ENCODE measurements at regions not wholly inside any gene's neighbourhood (a gene's known extent, or its start where the extent isn't known, plus 50 kb on each side); places are given as distances from the start of the nearest gene placed in this dataset.

GRCh38 chr4:115927382-115927781 is 814.0 kb upstream of the NDST4 start:
- POLR2A ChIA-PET: no interaction called here
- Mint-ChIP-seq H3K4me1 (no peaks in the 10 kb centered on the region), H3K9me3 (peaks cover 0 to 9% (median 0%) of the 10 kb centered on the region in 9 donors), H3K36me3 (no peaks in the 10 kb centered on the region), H3K4me3 (no peak overlapping the region), H3K27me3 (no peaks in the 10 kb centered on the region), H3K27ac (no peak overlapping the region)
- DNase-seq (no peak), ATAC-seq (no peak)

DNA sequence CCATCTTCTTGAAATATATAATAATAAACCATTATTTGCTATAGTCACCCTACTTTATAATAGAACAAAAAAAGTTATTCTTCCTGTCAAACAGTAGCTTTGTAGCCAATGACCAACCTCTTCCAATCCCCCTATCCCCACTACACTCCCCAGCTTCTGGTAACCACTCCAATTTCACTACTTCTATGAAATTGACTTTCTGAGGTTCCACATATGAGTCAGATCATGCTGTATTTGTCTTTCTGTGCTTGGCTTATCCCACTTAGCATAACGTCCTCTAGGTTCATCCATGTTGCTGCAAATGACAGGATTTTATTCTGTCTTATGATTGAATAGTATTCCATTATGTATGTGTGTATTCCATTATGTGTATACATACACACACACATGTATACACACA is 809.7 kb upstream of the NDST4 start:
- DNase-seq (no peak), ATAC-seq (no peak)
- Mint-ChIP-seq H3K9me3 (peaks cover 0 to 9% (median 0%) of the 10 kb centered on the region in 9 donors), H3K36me3 (no peaks in the 10 kb centered on the region), H3K27ac (peak overlapping the region in 1 of 10 donors; percentile 1), H3K4me3 (no peak overlapping the region), H3K4me1 (no peaks in the 10 kb centered on the region), H3K27me3 (peaks cover 0 to 2% (median 0%) of the 10 kb centered on the region in 5 donors)
- POLR2A ChIA-PET: no interaction called here

- Mint-ChIP-seq H3K4me1 (no peaks in the 10 kb centered on the region), H3K36me3 (no peaks in the 10 kb centered on the region), H3K4me3 (no peak overlapping the region), H3K27me3 (peaks cover 0 to 2% (median 0%) of the 10 kb centered on the region in 5 donors), H3K27ac (no peak overlapping the region), H3K9me3 (peaks cover 0 to 9% (median 2%) of the 10 kb centered on the region in 9 donors)
- DNase-seq (no peak), ATAC-seq (no peak)
- POLR2A ChIA-PET: no interaction called here
Observed at GRCh38 chr4:115920637-115921036, 807.2 kb upstream of the NDST4 start.

- Mint-ChIP-seq H3K27ac (no peak overlapping the region), H3K9me3 (peaks cover 0 to 8% (median 2%) of the 10 kb centered on the region in 9 donors), H3K4me3 (no peak overlapping the region), H3K36me3 (no peaks in the 10 kb centered on the region), H3K27me3 (peaks cover 0 to 2% (median 0%) of the 10 kb centered on the region in 5 donors), H3K4me1 (no peaks in the 10 kb centered on the region)
- ATAC-seq (no peak), DNase-seq (no peak)
- POLR2A ChIA-PET: no interaction called here
Observed at GRCh38 chr4:115918149-115918548, 804.7 kb upstream of the NDST4 start.

- Mint-ChIP-seq H3K4me3 (no peak overlapping the region), H3K4me1 (no peaks in the 10 kb centered on the region), H3K36me3 (no peaks in the 10 kb centered on the region), H3K9me3 (peaks cover 0 to 17% (median 11%) of the 10 kb centered on the region in 9 donors), H3K27me3 (no peaks in the 10 kb centered on the region), H3K27ac (no peak overlapping the region)
- POLR2A ChIA-PET: no interaction called here
- ATAC-seq: no peak
- DNase-seq: no peak
Observed at GRCh38 chr4:115906428-115906827, 793.0 kb upstream of the NDST4 start.

DNA sequence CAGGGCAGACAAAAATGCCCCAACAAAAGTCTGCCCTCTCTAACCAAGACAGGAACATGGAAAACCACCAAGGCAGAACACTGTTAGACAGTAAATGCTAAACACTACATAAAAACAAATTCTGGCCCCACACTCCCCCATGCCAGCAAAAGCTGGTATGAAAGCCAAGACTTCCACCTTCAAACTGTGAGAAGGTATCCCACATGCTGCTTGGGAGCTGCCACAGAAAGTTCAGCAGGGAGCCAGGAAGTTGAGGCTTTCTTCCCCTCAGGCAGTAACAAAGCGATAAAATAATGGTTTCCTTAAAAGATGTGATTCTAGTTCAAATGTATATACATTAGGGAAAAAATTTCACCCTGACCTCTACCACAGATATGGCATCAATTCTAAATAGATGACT is 770.4 kb upstream of the NDST4 start:
- DNase-seq: no peak
- Mint-ChIP-seq H3K36me3 (no peaks in the 10 kb centered on the region), H3K27ac (no peak overlapping the region), H3K27me3 (no peaks in the 10 kb centered on the region), H3K4me1 (no peaks in the 10 kb centered on the region), H3K9me3 (peaks cover 0 to 4% (median 0%) of the 10 kb centered on the region in 9 donors), H3K4me3 (no peak overlapping the region)
- ATAC-seq: no peak
- POLR2A ChIA-PET: no interaction called here

GRCh38 chr4:115883231-115883630 is 769.8 kb upstream of the NDST4 start:
- no peaks in the 10 kb centered on the region for H3K4me1 Mint-ChIP-seq
- POLR2A ChIA-PET: no interaction called here
- no peak for DNase-seq
- no peaks in the 10 kb centered on the region for H3K27me3 Mint-ChIP-seq
- no peak for ATAC-seq
- no peak overlapping the region for H3K27ac Mint-ChIP-seq
- H3K36me3 Mint-ChIP-seq: no peaks in the 10 kb centered on the region
- peaks cover 0 to 4% (median 0%) of the 10 kb centered on the region in 9 donors for H3K9me3 Mint-ChIP-seq
- no peak overlapping the region for H3K4me3 Mint-ChIP-seq

DNA sequence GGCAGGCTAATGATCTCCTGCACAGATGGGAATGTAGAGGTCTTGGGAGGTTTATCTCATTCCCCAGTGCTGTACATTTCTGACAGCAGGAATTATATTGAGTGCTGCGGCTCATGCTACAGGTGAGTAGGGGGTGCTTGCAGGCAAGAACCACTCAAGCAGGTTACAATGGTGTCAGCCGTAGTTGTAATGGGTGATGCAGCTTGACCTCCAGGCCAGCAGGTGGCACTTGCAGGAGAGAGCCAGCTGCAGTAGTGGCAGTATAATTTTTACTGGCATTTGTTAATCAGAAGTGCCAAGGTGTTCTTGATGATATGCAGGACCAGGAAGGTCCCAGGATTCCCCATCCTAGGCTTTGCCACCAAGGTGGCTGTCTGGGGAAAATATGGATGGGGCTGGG is 759.6 kb upstream of the NDST4 start:
- no peak overlapping the region for H3K4me3 Mint-ChIP-seq
- POLR2A ChIA-PET: no interaction called here
- no peak for ATAC-seq
- H3K27me3 Mint-ChIP-seq: no peaks in the 10 kb centered on the region
- no peaks in the 10 kb centered on the region for H3K4me1 Mint-ChIP-seq
- H3K27ac Mint-ChIP-seq: no peak overlapping the region
- no peaks in the 10 kb centered on the region for H3K36me3 Mint-ChIP-seq
- no peak for DNase-seq
- H3K9me3 Mint-ChIP-seq: peaks cover 0 to 6% (median 0%) of the 10 kb centered on the region in 9 donors

DNA sequence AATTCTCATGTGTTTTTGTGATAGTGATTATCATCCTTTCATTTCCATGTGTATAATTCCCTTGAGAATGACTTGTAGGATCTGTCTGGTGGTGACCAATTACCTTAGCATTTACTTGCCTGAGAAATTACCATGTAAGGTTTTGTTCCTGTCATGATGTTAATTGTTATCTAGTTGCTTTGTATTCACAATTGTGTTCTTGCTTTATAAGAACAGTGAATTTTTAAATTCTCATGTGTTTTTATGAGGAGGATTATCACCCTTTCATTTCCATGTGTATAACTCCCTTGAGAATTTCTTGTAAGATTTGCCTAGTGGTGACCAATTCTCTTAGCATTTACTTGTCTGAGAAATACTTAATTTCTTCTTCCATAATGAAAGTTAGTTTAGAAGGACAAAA is 758.2 kb upstream of the NDST4 start:
- POLR2A ChIA-PET: no interaction called here
- no peaks in the 10 kb centered on the region for H3K4me1 Mint-ChIP-seq
- no peaks in the 10 kb centered on the region for H3K27me3 Mint-ChIP-seq
- H3K9me3 Mint-ChIP-seq: peaks cover 0 to 6% (median 0%) of the 10 kb centered on the region in 9 donors
- ATAC-seq (no peak), DNase-seq (no peak)
- no peaks in the 10 kb centered on the region for H3K36me3 Mint-ChIP-seq
- H3K4me3 Mint-ChIP-seq: no peak overlapping the region
- no peak overlapping the region for H3K27ac Mint-ChIP-seq

DNA sequence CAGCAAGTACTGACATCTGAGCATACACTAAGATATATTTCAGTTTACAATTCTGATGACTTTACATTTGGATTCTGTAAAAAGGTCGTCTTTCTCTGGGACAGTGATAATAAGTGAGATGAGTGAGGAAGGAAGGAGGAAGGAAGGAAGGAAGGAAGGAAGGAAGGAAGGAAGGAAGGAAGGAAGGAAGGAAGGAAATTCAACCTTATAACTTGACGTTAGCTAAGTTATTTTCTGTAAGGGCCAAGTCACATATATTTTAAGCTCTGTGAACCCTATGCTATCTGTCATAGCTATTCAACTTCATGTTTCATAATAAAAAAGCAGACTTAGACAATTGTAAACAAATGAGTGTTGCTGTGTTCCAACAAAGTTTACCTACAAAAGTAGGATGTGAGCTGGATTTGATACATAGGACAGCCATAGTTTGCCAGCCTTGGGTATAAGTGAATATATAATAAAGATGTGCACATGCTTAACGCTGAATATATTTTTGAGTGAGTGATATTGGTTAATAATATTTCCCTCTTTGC is 753.0 kb upstream of the NDST4 start:
- Mint-ChIP-seq H3K36me3 (no peaks in the 10 kb centered on the region), H3K27ac (no peak overlapping the region), H3K4me3 (no peak overlapping the region), H3K27me3 (no peaks in the 10 kb centered on the region), H3K4me1 (no peaks in the 10 kb centered on the region), H3K9me3 (peaks cover 0 to 10% (median 1%) of the 10 kb centered on the region in 9 donors)
- POLR2A ChIA-PET: no interaction called here
- DNase-seq: no peak
- no peak for ATAC-seq

- POLR2A ChIA-PET: no interaction called here
- no peak for ATAC-seq
- no peaks in the 10 kb centered on the region for H3K36me3 Mint-ChIP-seq
- no peak overlapping the region for H3K4me3 Mint-ChIP-seq
- DNase-seq: no peak
- H3K4me1 Mint-ChIP-seq: no peaks in the 10 kb centered on the region
- no peak overlapping the region for H3K27ac Mint-ChIP-seq
- H3K9me3 Mint-ChIP-seq: peaks cover 0 to 10% (median 0%) of the 10 kb centered on the region in 9 donors
- H3K27me3 Mint-ChIP-seq: no peaks in the 10 kb centered on the region
Observed at GRCh38 chr4:115865736-115866135, 752.3 kb upstream of the NDST4 start.

DNA sequence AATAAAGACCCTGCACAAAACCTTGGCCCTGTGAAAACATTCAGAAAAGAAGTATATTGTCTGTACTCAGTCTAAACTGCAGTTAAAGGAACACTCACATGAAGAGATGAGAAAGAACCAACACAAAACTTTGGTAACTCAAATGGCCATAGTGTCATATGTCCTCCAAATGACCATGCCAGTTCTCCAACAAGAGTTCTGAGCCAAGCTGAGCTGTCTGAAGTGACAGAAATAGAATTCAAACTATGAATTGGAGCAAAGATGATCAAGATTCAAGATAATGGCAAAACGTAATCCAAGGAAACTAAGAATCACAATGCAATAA is 739.3 kb upstream of the NDST4 start:
- H3K4me1 Mint-ChIP-seq: no peaks in the 10 kb centered on the region
- H3K27ac Mint-ChIP-seq: no peak overlapping the region
- H3K36me3 Mint-ChIP-seq: no peaks in the 10 kb centered on the region
- DNase-seq: no peak
- H3K4me3 Mint-ChIP-seq: no peak overlapping the region
- POLR2A ChIA-PET: no interaction called here
- ATAC-seq: no peak
- H3K27me3 Mint-ChIP-seq: no peaks in the 10 kb centered on the region
- H3K9me3 Mint-ChIP-seq: peaks cover 0 to 14% (median 4%) of the 10 kb centered on the region in 9 donors

- Mint-ChIP-seq H3K4me3 (no peak overlapping the region), H3K36me3 (no peaks in the 10 kb centered on the region), H3K27me3 (no peaks in the 10 kb centered on the region), H3K9me3 (peaks cover 0 to 14% (median 2%) of the 10 kb centered on the region in 9 donors), H3K27ac (no peak overlapping the region), H3K4me1 (no peaks in the 10 kb centered on the region)
- POLR2A ChIA-PET: no interaction called here
- ATAC-seq (no peak), DNase-seq (no peak)
Observed at GRCh38 chr4:115851918-115852766, 738.7 kb upstream of the NDST4 start.

Measured in naive thymus-derived CD8-positive, alpha-beta T cell (primary cell).